HCT116 (cell line): ENCODE measurements at regions not wholly inside any gene's neighbourhood (a gene's known extent, or its start where the extent isn't known, plus 50 kb on each side); places are given as distances from the start of the nearest gene placed in this dataset.

ENCODE experiments used
- ATAC-seq: fragments of 200-7000 bp; cut with Tn5 transposase; 2 replicates; pipeline ENCODE4 v1.9.1; 2020; ENCODE audit warnings: mild to moderate bottlenecking, moderate library complexity
- BruUV-seq: library from RNA; stranded (reverse); fragments of 400-500 nt; replicated peaks from 2 replicates; lab custom pipeline; 2021; lab: Mats Ljungman, UMichigan
- CTCF ChIA-PET: fragments of 300-600 bp; sonication (Branson Sonifier 250); formaldehyde crosslinking; loops from one replicate; lab custom pipeline; 2021; ENCODE audit warnings: antibody characterized with exemption; lab: Charles Lee
- POLR2A ChIA-PET: fragments of 300-600, 350-600 bp; sonication (Branson Sonifier 250); formaldehyde crosslinking; loops from one replicate; lab custom pipeline; 2021; ENCODE audit warnings: antibody characterized with exemption; lab: Charles Lee
- RAD21 ChIA-PET, 2 experiments: fragments of 300-600 bp; sonication (Branson Sonifier 250); formaldehyde crosslinking; loops; one replicate each; lab custom pipeline; 2023; ENCODE audit warnings: low total read pairs in 2 of 2; ENCODE audit not compliant: uncharacterized antibody in 2 of 2, unreplicated experiment in 2 of 2, low non-redundant PET in 1 of 2; lab: Charles Lee
- DNase-seq: peaks from one replicate; pipeline ENCODE4 v3.0.0-alpha.2; 2010; ENCODE audit warnings: low read depth, low spot score
- H2AFZ ChIP-seq: fragments of 200-600 bp; shearing (Covaris generic), sonication (generic); 2 replicates; pipeline ENCODE4 v1.6.1; 2017; ENCODE audit warnings: low read depth, mixed run types, mixed read lengths, antibody characterized with exemption, low read length; ENCODE audit not compliant: poor library complexity, severe bottlenecking
- H3K27ac ChIP-seq: 2 replicates; pipeline ENCODE4 v1.5.1; 2012; ENCODE audit warnings: low read depth, low read length
- H3K27me3 ChIP-seq: fragments of 200-600 bp; sonication (generic); 2 replicates; pipeline ENCODE4 v1.6.1; 2016; ENCODE audit warnings: mixed run types, low read length, mixed read lengths; ENCODE audit not compliant: insufficient read depth
- H3K36me3 ChIP-seq, 2 experiments: fragments of 200-500 bp in 1 of 2; fragments of 200-600 bp in 1 of 2; sonication (Bioruptor generic) in 1 of 2; sonication (generic) in 1 of 2; 2 replicates each; pipeline versions ENCODE4 v1.5.1 to v1.6.1; 2014 to 2016; ENCODE audit warnings: low read length in 2 of 2, inconsistent platforms in 1 of 2, mixed read lengths in 1 of 2, mixed run types in 1 of 2; ENCODE audit not compliant: insufficient read depth in 2 of 2, control insufficient read depth in 1 of 2
- H3K4me1 ChIP-seq, 2 experiments: fragments of 200-600 bp in 1 of 2; sonication (generic) in 1 of 2; 2 replicates each; pipeline versions ENCODE4 v1.5.1 to v1.6.1; 2012 to 2017; ENCODE audit warnings: low read length in 2 of 2, inconsistent platforms in 1 of 2, mild to moderate bottlenecking in 1 of 2, mixed read lengths in 1 of 2, mixed run types in 1 of 2, moderate library complexity in 1 of 2; ENCODE audit not compliant: insufficient read depth in 2 of 2, control insufficient read depth in 1 of 2
- H3K4me2 ChIP-seq: fragments of 200-600 bp; sonication (generic); 2 replicates; pipeline ENCODE4 v1.6.1; 2017; ENCODE audit warnings: mixed run types, low read length, mixed read lengths
- H3K4me3 ChIP-seq, 2 experiments: fragments of 200-600 bp in 1 of 2; sonication (generic) in 1 of 2; replicated peaks in 1 of 2; 2 replicates each; pipeline ENCODE4 v1.5.1; 2011 to 2016; ENCODE audit warnings: low read length in 2 of 2, control low read depth in 1 of 2, low read depth in 1 of 2, mild to moderate bottlenecking in 1 of 2, mixed read lengths in 1 of 2, mixed run types in 1 of 2
- H3K79me2 ChIP-seq: fragments of 200-600 bp; sonication (generic); 2 replicates; pipeline ENCODE4 v1.6.1; 2017; ENCODE audit warnings: mild to moderate bottlenecking, mixed run types, low read length, moderate library complexity, mixed read lengths; ENCODE audit not compliant: insufficient read depth
- H3K9ac ChIP-seq: fragments of 200-600 bp; sonication (generic); 2 replicates; pipeline ENCODE4 v1.6.1; 2016; ENCODE audit warnings: low read length, mixed read lengths
- H3K9me2 ChIP-seq: fragments of 200-600 bp; sonication (generic), shearing (Covaris generic); 2 replicates; pipeline ENCODE4 v1.6.1; 2017; ENCODE audit warnings: mixed run types, mild to moderate bottlenecking, moderate library complexity; ENCODE audit not compliant: insufficient read depth
- H3K9me3 ChIP-seq, 2 experiments: fragments of 200-500 bp in 1 of 2; fragments of 200-600 bp in 1 of 2; sonication (Bioruptor generic) in 1 of 2; sonication (generic) in 1 of 2; 2 replicates each; pipeline ENCODE4 v1.6.1; 2014 to 2017; ENCODE audit warnings: low read length in 2 of 2, mixed read lengths in 2 of 2, inconsistent platforms in 1 of 2, low read depth in 1 of 2, mild to moderate bottlenecking in 1 of 2, mixed run types in 1 of 2, moderate library complexity in 1 of 2; ENCODE audit not compliant: control insufficient read depth in 1 of 2, insufficient read depth in 1 of 2
- H4K20me1 ChIP-seq: fragments of 200-600 bp; sonication (generic), shearing (Covaris generic); 2 replicates; pipeline ENCODE4 v1.6.1; 2017; ENCODE audit warnings: mixed run types, mild to moderate bottlenecking, moderate library complexity; ENCODE audit not compliant: insufficient read depth
- ATF3 ChIP-seq: IDR thresholded peaks from 2 replicates; pipeline ENCODE4 v1.6.1; 2012
- CEBPB ChIP-seq: IDR thresholded peaks from 2 replicates; pipeline ENCODE4 v1.6.1; 2012; ENCODE audit warnings: low read depth
- CTCF ChIP-seq, 3 experiments: fragments of 200-600 bp in 1 of 3; sonication (generic) in 1 of 3; IDR thresholded peaks in 2 of 3; conservative IDR thresholded peaks in 1 of 3; 2 replicates each; pipeline ENCODE4 v1.5.1; 2012 to 2017; ENCODE audit warnings: low read depth in 2 of 3, low read length in 2 of 3, antibody characterized with exemption in 1 of 3, borderline replicate concordance in 1 of 3, control low read depth in 1 of 3, mild to moderate bottlenecking in 1 of 3, mixed read lengths in 1 of 3, mixed run types in 1 of 3, moderate library complexity in 1 of 3; ENCODE audit not compliant: insufficient read depth in 1 of 3
- EZH2 ChIP-seq: fragments of 200-600 bp; sonication (generic); IDR thresholded peaks from 2 replicates; pipeline ENCODE4 v1.6.1; 2017; ENCODE audit warnings: antibody characterized with exemption, mixed run types
- EZH2phosphoT487 ChIP-seq: fragments of 200-600 bp; IDR thresholded peaks from 2 replicates; pipeline ENCODE4 v1.6.1; 2018; ENCODE audit warnings: antibody characterized with exemption, borderline replicate concordance
- FOSL1 ChIP-seq: IDR thresholded peaks from 2 replicates; pipeline ENCODE4 v1.6.1; 2012; ENCODE audit warnings: low read depth
- JUND ChIP-seq: IDR thresholded peaks from 2 replicates; pipeline ENCODE4 v1.6.1; 2012
- POLR2A ChIP-seq: IDR thresholded peaks from 2 replicates; pipeline ENCODE4 v1.7.0; 2011; ENCODE audit warnings: borderline replicate concordance; ENCODE audit not compliant: insufficient read depth, insufficient read length; ENCODE audit errors: extremely low read depth
- POLR2AphosphoS5 ChIP-seq: IDR thresholded peaks from 2 replicates; pipeline ENCODE4 v1.6.1; 2011; ENCODE audit warnings: mild to moderate bottlenecking, low read depth, low read length, moderate library complexity
- RAD21 ChIP-seq: IDR thresholded peaks from 2 replicates; pipeline ENCODE4 v1.6.1; 2012; ENCODE audit warnings: low read depth, mild to moderate bottlenecking
- SIN3A ChIP-seq: IDR thresholded peaks from 2 replicates; pipeline ENCODE4 v1.6.1; 2012; ENCODE audit warnings: low read depth
- SRF ChIP-seq: IDR thresholded peaks from 2 replicates; pipeline ENCODE4 v1.6.1; 2012; ENCODE audit warnings: low read depth
- TCF7L2 ChIP-seq: IDR thresholded peaks from 2 replicates; pipeline ENCODE4 v1.7.0; 2011; ENCODE audit warnings: borderline replicate concordance, inconsistent platforms; ENCODE audit not compliant: insufficient read depth, insufficient read length; ENCODE audit errors: extremely low read depth
- ZBTB33 ChIP-seq: IDR thresholded peaks from 2 replicates; pipeline ENCODE4 v1.6.1; 2011; ENCODE audit warnings: mild to moderate bottlenecking, low read length, moderate library complexity; ENCODE audit not compliant: insufficient replicate concordance; ENCODE audit errors: extremely low read depth
- ZFX ChIP-seq: fragments of 450-650 bp; IDR thresholded peaks from 2 replicates; pipeline ENCODE4 v1.6.1; 2017
- ZNF274 ChIP-seq: fragments of 200-500 bp; sonication (Bioruptor generic); IDR thresholded peaks from 2 replicates; pipeline ENCODE4 v1.6.1; 2014; ENCODE audit warnings: mild to moderate bottlenecking, low read depth, low read length, inconsistent platforms
- intact Hi-C: fragments of 100-400 bp; cut with micrococcal nuclease; formaldehyde crosslinking; loops from 2 replicates; pipeline ENCODE4 v1.10.0; 2022
- TF ChIP-seq, protein P1 (sequence below): IDR thresholded peaks from 2 replicates; pipeline ENCODE4 v1.6.1; 2012; ENCODE audit warnings: low read depth
- TF ChIP-seq, protein P2 (sequence below): IDR thresholded peaks from 2 replicates; pipeline ENCODE4 v1.6.1; 2012

- POLR2A ChIA-PET = no interaction called here
- no peaks in the 10 kb centered on the region for H3K27me3 ChIP-seq
- BruUV-seq = no TSS peak
- TF ChIP-seq EZH2 = no peak
- no peak for TF ChIP-seq POLR2AphosphoS5
- TF ChIP-seq TCF7L2 = no peak
- no peak for TF ChIP-seq SRF
- TF ChIP-seq JUND = no peak
- TF ChIP-seq, protein P1, sequence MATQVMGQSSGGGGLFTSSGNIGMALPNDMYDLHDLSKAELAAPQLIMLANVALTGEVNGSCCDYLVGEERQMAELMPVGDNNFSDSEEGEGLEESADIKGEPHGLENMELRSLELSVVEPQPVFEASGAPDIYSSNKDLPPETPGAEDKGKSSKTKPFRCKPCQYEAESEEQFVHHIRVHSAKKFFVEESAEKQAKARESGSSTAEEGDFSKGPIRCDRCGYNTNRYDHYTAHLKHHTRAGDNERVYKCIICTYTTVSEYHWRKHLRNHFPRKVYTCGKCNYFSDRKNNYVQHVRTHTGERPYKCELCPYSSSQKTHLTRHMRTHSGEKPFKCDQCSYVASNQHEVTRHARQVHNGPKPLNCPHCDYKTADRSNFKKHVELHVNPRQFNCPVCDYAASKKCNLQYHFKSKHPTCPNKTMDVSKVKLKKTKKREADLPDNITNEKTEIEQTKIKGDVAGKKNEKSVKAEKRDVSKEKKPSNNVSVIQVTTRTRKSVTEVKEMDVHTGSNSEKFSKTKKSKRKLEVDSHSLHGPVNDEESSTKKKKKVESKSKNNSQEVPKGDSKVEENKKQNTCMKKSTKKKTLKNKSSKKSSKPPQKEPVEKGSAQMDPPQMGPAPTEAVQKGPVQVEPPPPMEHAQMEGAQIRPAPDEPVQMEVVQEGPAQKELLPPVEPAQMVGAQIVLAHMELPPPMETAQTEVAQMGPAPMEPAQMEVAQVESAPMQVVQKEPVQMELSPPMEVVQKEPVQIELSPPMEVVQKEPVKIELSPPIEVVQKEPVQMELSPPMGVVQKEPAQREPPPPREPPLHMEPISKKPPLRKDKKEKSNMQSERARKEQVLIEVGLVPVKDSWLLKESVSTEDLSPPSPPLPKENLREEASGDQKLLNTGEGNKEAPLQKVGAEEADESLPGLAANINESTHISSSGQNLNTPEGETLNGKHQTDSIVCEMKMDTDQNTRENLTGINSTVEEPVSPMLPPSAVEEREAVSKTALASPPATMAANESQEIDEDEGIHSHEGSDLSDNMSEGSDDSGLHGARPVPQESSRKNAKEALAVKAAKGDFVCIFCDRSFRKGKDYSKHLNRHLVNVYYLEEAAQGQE = no peak
- TF ChIP-seq EZH2phosphoT487 = no peak
- no peak for TF ChIP-seq ZBTB33
- TF ChIP-seq RAD21 = no peak
- TF ChIP-seq ATF3 = no peak
- TF ChIP-seq FOSL1 = no peak
- no peak for TF ChIP-seq ZNF274
- no peak for TF ChIP-seq CTCF (IDR thresholded peaks at IDR 0.05 in 2 of 3, conservative IDR thresholded peaks at IDR 0.05 in 1 of 3; ENCODE audit: borderline replicate concordance in 1 of 3, insufficient read depth in 1 of 3, low read depth in 2 of 3, low read length in 2 of 3)
- no peak for TF ChIP-seq POLR2A
- no peak for TF ChIP-seq ZFX
- TF ChIP-seq, protein P2, sequence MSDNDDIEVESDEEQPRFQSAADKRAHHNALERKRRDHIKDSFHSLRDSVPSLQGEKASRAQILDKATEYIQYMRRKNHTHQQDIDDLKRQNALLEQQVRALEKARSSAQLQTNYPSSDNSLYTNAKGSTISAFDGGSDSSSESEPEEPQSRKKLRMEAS = no peak
- TF ChIP-seq CEBPB = no peak
- TF ChIP-seq SIN3A = no peak
- no peaks in the 10 kb centered on the region for H3K36me3 ChIP-seq
- no peak overlapping the region for H3K27ac ChIP-seq
- RAD21 ChIA-PET = no interaction called here
- no peaks in the 10 kb centered on the region for H3K9me2 ChIP-seq
- H3K79me2 ChIP-seq = no peaks in the 10 kb centered on the region
- ATAC-seq (no peak), DNase-seq (no peak)
- H3K9me3 ChIP-seq = peaks cover 8 to 23% of the 10 kb centered on the region in 2 experiments; a peak in 2 of 4 replicates
- no peak overlapping the region for H3K4me3 ChIP-seq
- H2AFZ ChIP-seq = no peak overlapping the region
- no peak overlapping the region for H3K4me2 ChIP-seq
- no peak overlapping the region for H3K9ac ChIP-seq
- H3K4me1 ChIP-seq = no peaks in the 10 kb centered on the region
- intact Hi-C loops = no loop called here
- no peaks in the 10 kb centered on the region for H4K20me1 ChIP-seq
- CTCF ChIA-PET = no interaction called here
Observed at GRCh38 chr3:623914-624545, 427.5 kb downstream of the CHL1 start.
